HepG2 (cell line): ENCODE measurements at regions not wholly inside any gene's neighbourhood (a gene's known extent, or its start where the extent isn't known, plus 50 kb on each side); places are given as distances from the start of the nearest gene placed in this dataset.

Experiments used
- ATAC-seq: fragments of 200-7000 bp; cut with Tn5 transposase; 3 replicates; pipeline ENCODE4 v1.9.1; 2020; ENCODE audit warnings: mild to moderate bottlenecking, moderate library complexity
- BruUV-seq: library from RNA; stranded (reverse); fragments of 400-500 nt; replicated peaks from 2 replicates; lab custom pipeline; 2021; lab: Mats Ljungman, UMichigan
- CTCF ChIA-PET: fragments of 300-600 bp; formaldehyde crosslinking; extraction: SDS; loops from one replicate; lab custom pipeline; 2021; ENCODE audit warnings: low total read pairs, inconsistent platforms, low intra/inter-chr PET ratio; lab: Yijun Ruan, JAX
- POLR2A ChIA-PET: fragments of 350-600 bp; sonication (Branson Sonifier 250); formaldehyde crosslinking; loops from one replicate; lab custom pipeline; 2020; ENCODE audit warnings: antibody characterized with exemption, inconsistent platforms; lab: Yijun Ruan, JAX
- DNase-seq: peaks from one replicate; pipeline ENCODE4 v3.0.0-alpha.2; 2015; ENCODE audit warnings: low spot score
- FAIRE-seq: peaks from 3 replicates; lab custom pipeline; 2011; peaks lifted over from hg19 to GRCh38; lab: Jason Lieb, UNC
- H2AFZ ChIP-seq: one replicate; pipeline ENCODE4 v1.6.1; 2011; ENCODE audit warnings: low read length, inconsistent platforms
- H3K27ac ChIP-seq: fragments of 300-600 bp; 3 replicates; pipeline ENCODE4 v1.8.0; 2011; ENCODE audit warnings: mixed run types, mild to moderate bottlenecking, mixed read lengths, low read length, inconsistent platforms; ENCODE audit not compliant: insufficient read depth; ENCODE audit errors: extremely low read length
- H3K27me3 ChIP-seq, 2 experiments: fragments of 200-600 bp in 1 of 2; 2 replicates in 1 of 2; 3 replicates in 1 of 2; pipeline versions ENCODE4 v1.6.0 to v1.8.0; 2011; ENCODE audit warnings: low read length in 2 of 2, mild to moderate bottlenecking in 2 of 2, moderate library complexity in 2 of 2, inconsistent platforms in 1 of 2; ENCODE audit not compliant: insufficient read depth in 2 of 2, control insufficient read depth in 1 of 2
- H3K36me3 ChIP-seq, 2 experiments: fragments of 200-600 bp in 1 of 2; replicated peaks in 1 of 2; 2 replicates in 1 of 2; 3 replicates in 1 of 2; pipeline versions ENCODE4 v1.5.1 to v1.8.0; 2011; ENCODE audit warnings: low read length in 2 of 2, inconsistent platforms in 1 of 2; ENCODE audit not compliant: insufficient read depth in 2 of 2, control insufficient read depth in 1 of 2
- H3K4me1 ChIP-seq: 2 replicates; pipeline ENCODE4 v1.5.1; 2012; ENCODE audit warnings: low read length, inconsistent platforms; ENCODE audit not compliant: insufficient read depth
- H3K4me2 ChIP-seq: 2 replicates; pipeline ENCODE4 v1.6.0; 2011; ENCODE audit warnings: low read depth, low read length, inconsistent platforms
- H3K4me3 ChIP-seq, 3 experiments: fragments of 200-600 bp in 1 of 3; sonication (generic), shearing (Covaris generic) in 1 of 3; replicated peaks in 1 of 3; 2 replicates each; pipeline ENCODE4 v1.5.1; 2011 to 2016; ENCODE audit warnings: low read length in 3 of 3, inconsistent platforms in 2 of 3, low read depth in 2 of 3, mild to moderate bottlenecking in 2 of 3, control low read depth in 1 of 3, mixed read lengths in 1 of 3; ENCODE audit not compliant: insufficient read depth in 1 of 3
- H3K79me2 ChIP-seq: one replicate; pipeline ENCODE4 v1.6.1; 2011; ENCODE audit warnings: low read length, inconsistent platforms; ENCODE audit not compliant: insufficient read depth
- H3K9ac ChIP-seq: 2 replicates; pipeline ENCODE4 v1.6.0; 2011; ENCODE audit warnings: mild to moderate bottlenecking, low read depth, low read length, inconsistent platforms; ENCODE audit not compliant: insufficient read depth
- H3K9me3 ChIP-seq: 2 replicates; pipeline ENCODE4 v1.5.1; 2012; ENCODE audit warnings: mild to moderate bottlenecking, low read length
- H4K20me1 ChIP-seq: 2 replicates; pipeline ENCODE4 v1.6.0; 2011; ENCODE audit warnings: inconsistent platforms, mild to moderate bottlenecking, low read length, moderate library complexity; ENCODE audit not compliant: insufficient read depth
- ELF1 ChIP-seq: sonication (generic); formaldehyde crosslinking; IDR thresholded peaks from 2 replicates; pipeline ENCODE4 v1.4.0; 2020; ENCODE audit warnings: missing genetic modification reagents
- MTA3 ChIP-seq: sonication (generic); formaldehyde crosslinking; IDR thresholded peaks from 2 replicates; pipeline ENCODE4 v1.4.0; 2020; ENCODE audit warnings: missing genetic modification reagents
- PHB2 ChIP-seq: fragments of 450-650 bp; IDR thresholded peaks from 2 replicates; pipeline ENCODE4 v1.6.1; 2018; ENCODE audit not compliant: partially characterized antibody
- TCF7L2 ChIP-seq: IDR thresholded peaks from 2 replicates; pipeline ENCODE4 v1.6.1; 2011; ENCODE audit warnings: mild to moderate bottlenecking, low read depth, low read length, moderate library complexity
- ZFP41 ChIP-seq: sonication (generic); formaldehyde crosslinking; IDR thresholded peaks from 2 replicates; pipeline ENCODE4 v1.4.0; 2020; ENCODE audit warnings: mild to moderate bottlenecking, missing genetic modification reagents, borderline replicate concordance
- ZFX ChIP-seq: sonication (generic); formaldehyde crosslinking; IDR thresholded peaks from 2 replicates; pipeline ENCODE4 v1.4.0; 2020; ENCODE audit warnings: mild to moderate bottlenecking, low read depth, missing genetic modification reagents, moderate library complexity
- ZNF335 ChIP-seq: sonication (generic); formaldehyde crosslinking; IDR thresholded peaks from 2 replicates; pipeline ENCODE4 v1.4.0; 2020; ENCODE audit warnings: missing genetic modification reagents
- ZNF598 ChIP-seq: sonication (generic); formaldehyde crosslinking; IDR thresholded peaks from 2 replicates; pipeline ENCODE4 v1.5.1; 2020; ENCODE audit warnings: mild to moderate bottlenecking, missing genetic modification reagents, borderline replicate concordance
- ZSCAN30 ChIP-seq: sonication (generic); formaldehyde crosslinking; IDR thresholded peaks from 2 replicates; pipeline ENCODE4 v1.5.0; 2020; ENCODE audit warnings: mild to moderate bottlenecking, missing genetic modification reagents
- WGBS: methylation state at CpG from one replicate; pipeline ENCODE4 v1.1.6; 2017; ENCODE audit warnings: low lambda C conversion rate; 5-methylcytosine and 5-hydroxymethylcytosine counted together
- in situ Hi-C: cut with HindIII; loops from 2 replicates; pipeline ENCODE4 v1.10.0; 2017; ENCODE audit warnings: low pct_unique_long_range_greater_than_20kb; ENCODE audit not compliant: extremely low pct_ligation_motif_present
- intact Hi-C: fragments of 100-400 bp; cut with micrococcal nuclease; formaldehyde crosslinking; loops from one replicate; pipeline ENCODE4 v1.10.0; 2022; ENCODE audit not compliant: unreplicated experiment
- TF ChIP-seq, protein P1 (sequence below): sonication (generic); formaldehyde crosslinking; IDR thresholded peaks from 2 replicates; pipeline ENCODE4 v1.5.0; 2020; ENCODE audit warnings: missing genetic modification reagents
- TF ChIP-seq, protein P2 (sequence below): IDR thresholded peaks from 2 replicates; pipeline ENCODE4 v1.6.1; 2018; ENCODE audit warnings: missing genetic modification reagents, mild to moderate bottlenecking, missing compliant biosample characterization
- TF ChIP-seq, protein P3 (sequence below): sonication (generic); formaldehyde crosslinking; IDR thresholded peaks from 2 replicates; pipeline ENCODE4 v1.8.1; 2023; ENCODE audit warnings: mild to moderate bottlenecking, inconsistent platforms, moderate library complexity, missing genetic modification reagents, borderline replicate concordance
- TF ChIP-seq, protein P4 (sequence below): sonication (generic); formaldehyde crosslinking; IDR thresholded peaks from 2 replicates; pipeline ENCODE4 v1.4.0; 2020; ENCODE audit warnings: mild to moderate bottlenecking, missing genetic modification reagents
- TF ChIP-seq, protein P5 (sequence below): sonication (generic); formaldehyde crosslinking; IDR thresholded peaks from 2 replicates; pipeline ENCODE4 v1.5.0; 2020; ENCODE audit warnings: missing genetic modification reagents
- TF ChIP-seq, protein P6 (sequence below): sonication (generic); formaldehyde crosslinking; IDR thresholded peaks from 2 replicates; pipeline ENCODE4 v1.5.1; 2020; ENCODE audit warnings: mild to moderate bottlenecking, moderate library complexity, missing genetic modification reagents
- TF ChIP-seq, protein P7 (sequence below), 2 experiments: sonication (generic) in 1 of 2; formaldehyde crosslinking in 1 of 2; IDR thresholded peaks; 2 replicates each; pipeline versions ENCODE4 v1.4.0 to v1.6.1; 2018 to 2020; ENCODE audit warnings: missing genetic modification reagents in 2 of 2, borderline replicate concordance in 1 of 2, low read depth in 1 of 2, mild to moderate bottlenecking in 1 of 2, missing biosample characterization in 1 of 2

DNA sequence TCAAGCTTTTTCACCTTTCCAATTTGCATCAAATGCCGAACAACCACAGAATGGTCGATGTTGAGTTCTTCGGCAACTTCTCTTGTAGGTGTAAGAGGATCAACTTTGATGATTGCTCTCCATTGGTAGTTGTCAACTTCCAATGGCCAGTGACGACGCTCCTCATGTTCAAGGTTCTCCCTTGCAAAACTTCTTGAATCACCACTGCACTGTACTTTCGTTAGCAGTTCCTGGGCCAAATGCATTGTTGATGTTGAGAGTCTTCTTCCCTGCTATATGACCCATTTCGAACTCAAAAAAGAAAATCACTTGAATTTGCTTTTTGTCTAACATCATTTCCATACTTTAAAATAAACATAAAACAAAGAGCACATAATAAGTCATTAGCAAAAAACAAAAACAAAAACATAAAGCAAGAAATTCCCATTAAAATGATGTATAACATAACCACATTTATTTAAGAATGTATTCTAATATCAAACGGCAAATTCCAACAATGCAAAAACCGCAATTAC is 71.2 kb upstream of the AP4E1 start:
- CTCF ChIA-PET, result no interaction called here
- Histone ChIP-seq H4K20me1 (no peaks in the 10 kb centered on the region), H3K4me1 (no peaks in the 10 kb centered on the region), H3K36me3 (no peaks in the 10 kb centered on the region), H3K27ac (no peak overlapping the region), H3K9me3 (no peaks in the 10 kb centered on the region), H3K79me2 (no peaks in the 10 kb centered on the region), H3K27me3 (0 out of 5 replicates have a peak, but pooled peaks cover 0 to 5% of the 10 kb centered on the region in 2 experiments), H2AFZ (no peak overlapping the region), H3K4me3 (no peak overlapping the region), H3K4me2 (no peak overlapping the region), H3K9ac (no peak overlapping the region)
- intact Hi-C loops (no loop called here), in situ Hi-C loops (no loop called here)
- POLR2A ChIA-PET, result no interaction called here
- no TSS peak for BruUV-seq
- FAIRE-seq (no peak), DNase-seq (no peak), ATAC-seq (no peak)
- WGBS, result 66% methylated on average over 9 of the region's 9 CpGs
- TF ChIP-seq ZFP41 (CRISPR knock-in tag), result no peak
- no peak for TF ChIP-seq ZSCAN30
- TF ChIP-seq, protein P1, sequence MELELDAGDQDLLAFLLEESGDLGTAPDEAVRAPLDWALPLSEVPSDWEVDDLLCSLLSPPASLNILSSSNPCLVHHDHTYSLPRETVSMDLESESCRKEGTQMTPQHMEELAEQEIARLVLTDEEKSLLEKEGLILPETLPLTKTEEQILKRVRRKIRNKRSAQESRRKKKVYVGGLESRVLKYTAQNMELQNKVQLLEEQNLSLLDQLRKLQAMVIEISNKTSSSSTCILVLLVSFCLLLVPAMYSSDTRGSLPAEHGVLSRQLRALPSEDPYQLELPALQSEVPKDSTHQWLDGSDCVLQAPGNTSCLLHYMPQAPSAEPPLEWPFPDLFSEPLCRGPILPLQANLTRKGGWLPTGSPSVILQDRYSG (CRISPR knock-in tag), result no peak
- TF ChIP-seq, protein P2, sequence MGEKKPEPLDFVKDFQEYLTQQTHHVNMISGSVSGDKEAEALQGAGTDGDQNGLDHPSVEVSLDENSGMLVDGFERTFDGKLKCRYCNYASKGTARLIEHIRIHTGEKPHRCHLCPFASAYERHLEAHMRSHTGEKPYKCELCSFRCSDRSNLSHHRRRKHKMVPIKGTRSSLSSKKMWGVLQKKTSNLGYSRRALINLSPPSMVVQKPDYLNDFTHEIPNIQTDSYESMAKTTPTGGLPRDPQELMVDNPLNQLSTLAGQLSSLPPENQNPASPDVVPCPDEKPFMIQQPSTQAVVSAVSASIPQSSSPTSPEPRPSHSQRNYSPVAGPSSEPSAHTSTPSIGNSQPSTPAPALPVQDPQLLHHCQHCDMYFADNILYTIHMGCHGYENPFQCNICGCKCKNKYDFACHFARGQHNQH (CRISPR knock-in tag), result no peak
- no peak for TF ChIP-seq ZNF598
- TF ChIP-seq ZNF335 (CRISPR knock-in tag), result no peak
- no peak for TF ChIP-seq TCF7L2
- TF ChIP-seq, protein P3, sequence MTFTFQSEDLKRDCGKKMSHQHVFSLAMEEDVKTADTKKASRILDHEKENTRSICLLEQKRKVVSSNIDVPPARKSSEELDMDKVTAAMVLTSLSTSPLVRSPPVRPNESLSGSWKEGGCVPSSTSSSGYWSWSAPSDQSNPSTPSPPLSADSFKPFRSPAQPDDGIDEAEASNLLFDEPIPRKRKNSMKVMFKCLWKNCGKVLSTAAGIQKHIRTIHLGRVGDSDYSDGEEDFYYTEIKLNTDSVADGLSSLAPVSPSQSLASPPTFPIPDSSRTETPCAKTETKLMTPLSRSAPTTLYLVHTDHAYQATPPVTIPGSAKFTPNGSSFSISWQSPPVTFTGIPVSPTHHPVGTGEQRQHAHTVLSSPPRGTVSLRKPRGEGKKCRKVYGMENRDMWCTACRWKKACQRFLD (CRISPR knock-in tag), result no peak
- TF ChIP-seq, protein P4, sequence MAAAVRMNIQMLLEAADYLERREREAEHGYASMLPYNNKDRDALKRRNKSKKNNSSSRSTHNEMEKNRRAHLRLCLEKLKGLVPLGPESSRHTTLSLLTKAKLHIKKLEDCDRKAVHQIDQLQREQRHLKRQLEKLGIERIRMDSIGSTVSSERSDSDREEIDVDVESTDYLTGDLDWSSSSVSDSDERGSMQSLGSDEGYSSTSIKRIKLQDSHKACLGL (CRISPR knock-in tag), result no peak
- no peak for TF ChIP-seq ELF1
- TF ChIP-seq MTA3, result no peak
- TF ChIP-seq, protein P5, sequence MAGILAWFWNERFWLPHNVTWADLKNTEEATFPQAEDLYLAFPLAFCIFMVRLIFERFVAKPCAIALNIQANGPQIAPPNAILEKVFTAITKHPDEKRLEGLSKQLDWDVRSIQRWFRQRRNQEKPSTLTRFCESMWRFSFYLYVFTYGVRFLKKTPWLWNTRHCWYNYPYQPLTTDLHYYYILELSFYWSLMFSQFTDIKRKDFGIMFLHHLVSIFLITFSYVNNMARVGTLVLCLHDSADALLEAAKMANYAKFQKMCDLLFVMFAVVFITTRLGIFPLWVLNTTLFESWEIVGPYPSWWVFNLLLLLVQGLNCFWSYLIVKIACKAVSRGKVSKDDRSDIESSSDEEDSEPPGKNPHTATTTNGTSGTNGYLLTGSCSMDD, result no peak
- TF ChIP-seq PHB2, result no peak
- TF ChIP-seq, protein P6, sequence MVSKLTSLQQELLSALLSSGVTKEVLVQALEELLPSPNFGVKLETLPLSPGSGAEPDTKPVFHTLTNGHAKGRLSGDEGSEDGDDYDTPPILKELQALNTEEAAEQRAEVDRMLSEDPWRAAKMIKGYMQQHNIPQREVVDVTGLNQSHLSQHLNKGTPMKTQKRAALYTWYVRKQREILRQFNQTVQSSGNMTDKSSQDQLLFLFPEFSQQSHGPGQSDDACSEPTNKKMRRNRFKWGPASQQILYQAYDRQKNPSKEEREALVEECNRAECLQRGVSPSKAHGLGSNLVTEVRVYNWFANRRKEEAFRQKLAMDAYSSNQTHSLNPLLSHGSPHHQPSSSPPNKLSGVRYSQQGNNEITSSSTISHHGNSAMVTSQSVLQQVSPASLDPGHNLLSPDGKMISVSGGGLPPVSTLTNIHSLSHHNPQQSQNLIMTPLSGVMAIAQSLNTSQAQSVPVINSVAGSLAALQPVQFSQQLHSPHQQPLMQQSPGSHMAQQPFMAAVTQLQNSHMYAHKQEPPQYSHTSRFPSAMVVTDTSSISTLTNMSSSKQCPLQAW (CRISPR knock-in tag), result no peak
- TF ChIP-seq, protein P7, sequence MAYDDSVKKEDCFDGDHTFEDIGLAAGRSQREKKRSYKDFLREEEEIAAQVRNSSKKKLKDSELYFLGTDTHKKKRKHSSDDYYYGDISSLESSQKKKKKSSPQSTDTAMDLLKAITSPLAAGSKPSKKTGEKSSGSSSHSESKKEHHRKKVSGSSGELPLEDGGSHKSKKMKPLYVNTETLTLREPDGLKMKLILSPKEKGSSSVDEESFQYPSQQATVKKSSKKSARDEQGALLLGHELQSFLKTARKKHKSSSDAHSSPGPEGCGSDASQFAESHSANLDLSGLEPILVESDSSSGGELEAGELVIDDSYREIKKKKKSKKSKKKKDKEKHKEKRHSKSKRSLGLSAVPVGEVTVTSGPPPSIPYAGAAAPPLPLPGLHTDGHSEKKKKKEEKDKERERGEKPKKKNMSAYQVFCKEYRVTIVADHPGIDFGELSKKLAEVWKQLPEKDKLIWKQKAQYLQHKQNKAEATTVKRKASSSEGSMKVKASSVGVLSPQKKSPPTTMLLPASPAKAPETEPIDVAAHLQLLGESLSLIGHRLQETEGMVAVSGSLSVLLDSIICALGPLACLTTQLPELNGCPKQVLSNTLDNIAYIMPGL (CRISPR knock-in tag; IDR thresholded peaks at IDR 0.05; ENCODE audit: borderline replicate concordance in 1 of 2, low read depth in 1 of 2), result no peak
- TF ChIP-seq ZFX (CRISPR knock-in tag), result no peak
